Brain microvascular endothelial cell (primary cell): ENCODE measurements at regions not wholly inside any gene's neighbourhood (a gene's known extent, or its start where the extent isn't known, plus 50 kb on each side); places are given as distances from the start of the nearest gene placed in this dataset.

ENCODE experiments used
- DNase-seq: peaks from one replicate; pipeline ENCODE4 v3.0.0-alpha.2; 2020
- H3K27ac ChIP-seq: fragments of 250-450 bp; sonication (Bioruptor Pico); 2 replicates; pipeline ENCODE4 v1.5.1; 2020; ENCODE audit warnings: mild to moderate bottlenecking, moderate library complexity
- H3K27me3 ChIP-seq: fragments of 250-450 bp; sonication (Bioruptor Pico); replicated peaks from 2 replicates; pipeline ENCODE4 v1.5.1; 2020; ENCODE audit warnings: mild to moderate bottlenecking
- H3K36me3 ChIP-seq: fragments of 250-450 bp; sonication (Bioruptor Pico); replicated peaks from 2 replicates; pipeline ENCODE4 v1.5.1; 2020; ENCODE audit warnings: mild to moderate bottlenecking
- H3K4me3 ChIP-seq: 2 replicates; pipeline ENCODE4 v1.5.1; 2011; ENCODE audit warnings: low read depth, mild to moderate bottlenecking, control low read depth, low read length, moderate library complexity
- in situ Hi-C: cut with HindIII; loops from 2 replicates; pipeline ENCODE4 v1.10.0; 2017; ENCODE audit warnings: low sequenced_read_pairs, low pct_ligation_motif_present
- TF ChIP-seq, protein P1 (sequence below): IDR thresholded peaks from 2 replicates; pipeline ENCODE4 v1.5.1; 2011; ENCODE audit warnings: low read depth, mild to moderate bottlenecking, moderate library complexity, low read length, control low read depth, inconsistent platforms; ENCODE audit errors: missing control alignments

DNA sequence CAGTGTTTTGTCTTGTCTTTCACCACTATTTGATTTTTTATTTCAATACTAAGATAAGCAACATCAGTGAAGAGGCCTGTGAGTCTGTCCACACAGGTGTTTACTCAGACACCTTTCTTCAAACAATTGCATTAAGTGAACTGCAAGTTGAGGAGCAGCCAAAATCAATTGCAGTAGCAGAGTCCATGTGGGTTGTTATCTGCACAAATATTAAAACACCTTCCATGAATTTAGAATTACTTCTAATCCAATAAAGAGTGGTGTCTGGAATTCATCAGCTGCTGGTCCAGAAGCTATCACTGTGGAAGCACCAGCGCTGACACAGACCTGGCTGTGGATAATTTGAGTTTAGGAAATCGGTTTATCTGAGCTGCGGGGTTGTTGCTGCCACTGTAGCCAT is 83.5 kb upstream of the FAT3 start:
- no peaks in the 10 kb centered on the region for H3K36me3 ChIP-seq
- TF ChIP-seq, protein P1, sequence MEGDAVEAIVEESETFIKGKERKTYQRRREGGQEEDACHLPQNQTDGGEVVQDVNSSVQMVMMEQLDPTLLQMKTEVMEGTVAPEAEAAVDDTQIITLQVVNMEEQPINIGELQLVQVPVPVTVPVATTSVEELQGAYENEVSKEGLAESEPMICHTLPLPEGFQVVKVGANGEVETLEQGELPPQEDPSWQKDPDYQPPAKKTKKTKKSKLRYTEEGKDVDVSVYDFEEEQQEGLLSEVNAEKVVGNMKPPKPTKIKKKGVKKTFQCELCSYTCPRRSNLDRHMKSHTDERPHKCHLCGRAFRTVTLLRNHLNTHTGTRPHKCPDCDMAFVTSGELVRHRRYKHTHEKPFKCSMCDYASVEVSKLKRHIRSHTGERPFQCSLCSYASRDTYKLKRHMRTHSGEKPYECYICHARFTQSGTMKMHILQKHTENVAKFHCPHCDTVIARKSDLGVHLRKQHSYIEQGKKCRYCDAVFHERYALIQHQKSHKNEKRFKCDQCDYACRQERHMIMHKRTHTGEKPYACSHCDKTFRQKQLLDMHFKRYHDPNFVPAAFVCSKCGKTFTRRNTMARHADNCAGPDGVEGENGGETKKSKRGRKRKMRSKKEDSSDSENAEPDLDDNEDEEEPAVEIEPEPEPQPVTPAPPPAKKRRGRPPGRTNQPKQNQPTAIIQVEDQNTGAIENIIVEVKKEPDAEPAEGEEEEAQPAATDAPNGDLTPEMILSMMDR, result no peak
- no peak overlapping the region for H3K27ac ChIP-seq
- no peaks in the 10 kb centered on the region for H3K27me3 ChIP-seq
- no peak overlapping the region for H3K4me3 ChIP-seq
- in situ Hi-C loops, result no loop called here
- no peak for DNase-seq

DNA sequence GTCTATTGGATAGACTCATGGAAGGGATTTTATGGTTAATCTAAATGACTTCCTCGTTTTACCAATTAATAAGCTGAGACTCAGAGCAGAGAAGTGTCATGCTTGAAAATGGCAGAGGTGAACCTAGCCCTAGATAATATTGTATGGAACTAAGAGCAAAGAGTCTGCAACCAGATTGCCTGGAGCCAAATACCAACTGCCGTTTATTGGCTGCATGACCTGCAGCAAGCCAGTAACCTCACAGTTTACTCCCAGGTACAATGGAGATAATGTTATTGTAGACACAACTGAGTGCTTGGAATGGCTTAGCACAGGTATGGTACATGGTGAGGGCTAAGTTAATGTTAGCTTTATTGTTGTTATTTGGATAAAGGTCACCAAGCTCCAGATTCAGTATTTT is 84.6 kb upstream of the FAT3 start:
- no peak overlapping the region for H3K4me3 ChIP-seq
- no peaks in the 10 kb centered on the region for H3K36me3 ChIP-seq
- TF ChIP-seq, protein P1, result no peak
- no peaks in the 10 kb centered on the region for H3K27me3 ChIP-seq
- H3K27ac ChIP-seq, result no peak overlapping the region
- in situ Hi-C loops, result no loop called here
- no peak for DNase-seq

DNA sequence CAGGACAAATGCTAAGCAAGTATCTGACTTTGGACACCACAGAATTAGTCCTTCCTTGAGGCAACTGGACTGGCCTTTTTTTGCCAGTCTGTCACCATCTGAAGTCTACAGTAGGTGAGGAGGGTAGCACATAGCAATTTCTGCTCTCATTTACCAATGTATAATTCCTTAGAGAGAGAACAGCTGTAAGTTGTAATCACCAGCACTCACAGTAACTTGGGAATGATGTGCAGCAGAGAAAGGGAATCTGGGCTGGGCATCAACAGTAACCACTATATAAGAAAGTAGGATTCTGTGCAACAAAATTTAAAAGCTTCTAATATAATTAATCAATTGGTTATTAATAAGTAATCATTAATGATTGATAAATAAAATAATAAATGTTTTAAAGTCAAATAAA is 86.3 kb upstream of the FAT3 start:
- no peak overlapping the region for H3K4me3 ChIP-seq
- H3K27ac ChIP-seq, result no peak overlapping the region
- TF ChIP-seq, protein P1, result no peak
- DNase-seq, result no peak
- no peaks in the 10 kb centered on the region for H3K36me3 ChIP-seq
- no peaks in the 10 kb centered on the region for H3K27me3 ChIP-seq
- in situ Hi-C loops, result no loop called here

DNA sequence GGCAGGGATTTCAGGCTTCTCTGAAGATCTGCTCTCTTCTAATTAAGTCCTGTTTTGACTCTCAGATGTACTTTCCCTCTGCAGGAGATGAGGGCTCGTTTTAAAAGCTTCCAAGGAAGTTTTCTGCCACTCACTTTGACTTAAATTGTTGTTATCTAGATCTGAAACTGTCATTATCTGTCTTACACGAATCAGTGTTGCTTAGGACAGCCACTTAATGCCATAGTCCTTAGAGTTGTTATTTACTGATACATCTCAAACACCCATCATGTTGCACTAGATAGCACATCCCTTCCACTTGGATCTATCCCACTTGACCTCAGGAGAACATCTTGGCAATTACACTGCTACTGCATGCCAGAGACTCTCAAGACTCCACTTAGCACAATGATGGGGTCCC is 86.9 kb upstream of the FAT3 start:
- H3K27ac ChIP-seq, result no peak overlapping the region
- in situ Hi-C loops, result no loop called here
- no peaks in the 10 kb centered on the region for H3K36me3 ChIP-seq
- no peak overlapping the region for H3K4me3 ChIP-seq
- no peaks in the 10 kb centered on the region for H3K27me3 ChIP-seq
- no peak for DNase-seq
- TF ChIP-seq, protein P1, result no peak

DNA sequence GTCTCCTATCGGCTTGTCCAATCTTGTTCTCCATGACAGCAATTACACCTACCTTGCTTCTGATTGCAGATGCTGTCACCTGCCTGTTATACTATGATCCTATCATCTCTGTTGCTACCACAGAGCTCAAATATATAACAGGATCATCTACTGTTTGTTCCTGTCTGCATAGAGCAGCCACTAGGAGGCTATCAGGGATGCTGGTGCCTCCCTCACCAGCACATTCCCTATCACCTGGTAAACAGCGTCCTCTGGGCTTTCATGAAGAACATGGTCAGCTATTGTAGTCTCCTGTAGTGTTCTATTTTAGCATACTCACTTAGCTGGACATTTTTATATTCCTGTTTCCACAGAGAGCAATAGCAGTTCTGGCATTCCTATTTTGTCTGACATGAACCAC is 87.8 kb upstream of the FAT3 start:
- Histone ChIP-seq H3K27ac (no peak overlapping the region), H3K36me3 (no peaks in the 10 kb centered on the region), H3K27me3 (no peaks in the 10 kb centered on the region), H3K4me3 (no peak overlapping the region)
- in situ Hi-C loops, result no loop called here
- no peak for DNase-seq
- TF ChIP-seq, protein P1, result peak; percentile 45

DNA sequence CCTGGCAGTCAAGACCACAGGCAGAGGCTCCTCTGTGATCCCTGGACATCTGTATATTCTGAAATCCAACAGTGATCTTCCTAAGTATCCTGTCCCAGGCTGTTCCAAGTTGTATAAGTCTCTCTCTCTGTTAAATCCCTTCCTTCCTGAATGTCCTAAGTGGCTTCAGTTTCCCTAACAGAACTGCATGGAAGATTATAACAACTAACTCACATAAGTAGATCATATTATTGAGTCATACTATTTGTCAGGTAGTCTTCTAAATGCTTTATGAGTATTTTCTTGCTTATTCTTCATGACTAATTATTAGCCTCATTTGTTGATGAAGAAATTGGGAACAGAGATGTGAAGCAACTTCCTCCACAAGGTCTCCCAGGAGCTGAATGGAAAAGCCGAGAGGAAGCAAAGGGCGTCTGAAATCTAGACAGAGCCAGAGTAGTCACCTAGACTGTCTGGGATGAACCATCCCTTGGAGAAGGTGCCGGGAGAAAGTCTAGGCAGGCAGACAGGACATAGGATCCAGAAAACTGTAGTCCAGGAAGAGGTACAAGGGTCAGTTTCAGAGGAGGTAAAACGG is 93.2 kb upstream of the FAT3 start:
- TF ChIP-seq, protein P1, result no peak
- no peaks in the 10 kb centered on the region for H3K27me3 ChIP-seq
- no peak overlapping the region for H3K27ac ChIP-seq
- H3K36me3 ChIP-seq, result no peaks in the 10 kb centered on the region
- H3K4me3 ChIP-seq, result no peak overlapping the region
- no peak for DNase-seq
- in situ Hi-C loops, result no loop called here
